ENCODE measurements at regions not wholly inside any gene's neighbourhood (a gene's known extent, or its start where the extent isn't known, plus 50 kb on each side); places are given as distances from the start of the nearest gene placed in this dataset.

DNA sequence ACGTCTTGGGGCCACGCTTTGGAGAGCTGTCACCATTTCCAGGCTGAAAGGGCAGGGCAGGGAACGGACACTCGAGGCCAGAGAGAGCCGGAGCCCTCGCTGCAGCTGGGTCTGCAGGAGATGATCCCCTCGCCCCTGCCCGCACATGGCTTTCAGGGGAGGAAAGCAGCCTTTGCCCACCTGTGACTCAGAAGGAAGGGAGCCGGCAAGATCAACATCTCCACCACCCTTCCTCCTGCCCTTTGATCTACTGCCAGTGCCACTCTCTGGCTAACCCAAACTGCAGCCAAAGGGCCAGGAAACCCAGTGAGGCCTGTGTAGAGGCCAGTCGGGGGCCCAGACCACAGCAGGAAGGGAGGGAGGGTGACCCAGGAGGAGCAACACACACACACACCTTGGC lies 137.1 kb upstream of the ERCC6L2 start:
- TF ChIP-seq EZH2phosphoT487 (IDR thresholded peaks at IDR 0.05; ENCODE audit: borderline replicate concordance), result no peak
- TF ChIP-seq, protein P1, sequence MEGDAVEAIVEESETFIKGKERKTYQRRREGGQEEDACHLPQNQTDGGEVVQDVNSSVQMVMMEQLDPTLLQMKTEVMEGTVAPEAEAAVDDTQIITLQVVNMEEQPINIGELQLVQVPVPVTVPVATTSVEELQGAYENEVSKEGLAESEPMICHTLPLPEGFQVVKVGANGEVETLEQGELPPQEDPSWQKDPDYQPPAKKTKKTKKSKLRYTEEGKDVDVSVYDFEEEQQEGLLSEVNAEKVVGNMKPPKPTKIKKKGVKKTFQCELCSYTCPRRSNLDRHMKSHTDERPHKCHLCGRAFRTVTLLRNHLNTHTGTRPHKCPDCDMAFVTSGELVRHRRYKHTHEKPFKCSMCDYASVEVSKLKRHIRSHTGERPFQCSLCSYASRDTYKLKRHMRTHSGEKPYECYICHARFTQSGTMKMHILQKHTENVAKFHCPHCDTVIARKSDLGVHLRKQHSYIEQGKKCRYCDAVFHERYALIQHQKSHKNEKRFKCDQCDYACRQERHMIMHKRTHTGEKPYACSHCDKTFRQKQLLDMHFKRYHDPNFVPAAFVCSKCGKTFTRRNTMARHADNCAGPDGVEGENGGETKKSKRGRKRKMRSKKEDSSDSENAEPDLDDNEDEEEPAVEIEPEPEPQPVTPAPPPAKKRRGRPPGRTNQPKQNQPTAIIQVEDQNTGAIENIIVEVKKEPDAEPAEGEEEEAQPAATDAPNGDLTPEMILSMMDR (conservative IDR thresholded peaks at IDR 0.05; ENCODE audit: low read length), result no peak
